ENCODE measurements at regions not wholly inside any gene's neighbourhood (a gene's known extent, or its start where the extent isn't known, plus 50 kb on each side); places are given as distances from the start of the nearest gene placed in this dataset.
"Not testable (repeated sequence)": the region's sequence is repeated elsewhere in the genome, so short reads cannot be mapped to it uniquely, and the experiment has no call there.

DNA sequence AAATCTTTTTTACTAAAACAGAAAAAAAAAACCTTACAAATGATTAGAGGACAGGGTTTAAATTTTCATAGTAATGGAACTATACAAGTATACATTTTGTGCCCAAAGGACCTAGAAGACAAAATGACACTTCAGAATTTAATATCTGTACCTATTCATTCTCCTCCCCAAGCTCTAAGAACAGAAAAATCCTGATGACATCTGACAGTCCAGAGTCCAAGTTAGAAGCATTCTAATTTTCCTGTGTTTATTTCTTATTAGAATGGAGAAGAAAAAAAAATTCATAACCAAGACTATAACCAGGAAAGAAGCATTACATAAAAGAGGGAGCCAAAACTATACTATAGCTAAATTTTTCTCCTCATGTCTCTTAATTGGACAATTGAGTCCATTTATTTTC, 138.9 kb upstream of the SLC13A1 start:
- TF ChIP-seq, protein P1, sequence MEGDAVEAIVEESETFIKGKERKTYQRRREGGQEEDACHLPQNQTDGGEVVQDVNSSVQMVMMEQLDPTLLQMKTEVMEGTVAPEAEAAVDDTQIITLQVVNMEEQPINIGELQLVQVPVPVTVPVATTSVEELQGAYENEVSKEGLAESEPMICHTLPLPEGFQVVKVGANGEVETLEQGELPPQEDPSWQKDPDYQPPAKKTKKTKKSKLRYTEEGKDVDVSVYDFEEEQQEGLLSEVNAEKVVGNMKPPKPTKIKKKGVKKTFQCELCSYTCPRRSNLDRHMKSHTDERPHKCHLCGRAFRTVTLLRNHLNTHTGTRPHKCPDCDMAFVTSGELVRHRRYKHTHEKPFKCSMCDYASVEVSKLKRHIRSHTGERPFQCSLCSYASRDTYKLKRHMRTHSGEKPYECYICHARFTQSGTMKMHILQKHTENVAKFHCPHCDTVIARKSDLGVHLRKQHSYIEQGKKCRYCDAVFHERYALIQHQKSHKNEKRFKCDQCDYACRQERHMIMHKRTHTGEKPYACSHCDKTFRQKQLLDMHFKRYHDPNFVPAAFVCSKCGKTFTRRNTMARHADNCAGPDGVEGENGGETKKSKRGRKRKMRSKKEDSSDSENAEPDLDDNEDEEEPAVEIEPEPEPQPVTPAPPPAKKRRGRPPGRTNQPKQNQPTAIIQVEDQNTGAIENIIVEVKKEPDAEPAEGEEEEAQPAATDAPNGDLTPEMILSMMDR (conservative IDR thresholded peaks at IDR 0.05; ENCODE audit: control insufficient read depth, insufficient read depth, low read depth, low read length): no peak
- DNase-seq (ENCODE audit: low read depth): no peak
- no peak overlapping the region for H3K4me3 ChIP-seq (ENCODE audit: control insufficient read depth, low read depth, low read length)

DNA sequence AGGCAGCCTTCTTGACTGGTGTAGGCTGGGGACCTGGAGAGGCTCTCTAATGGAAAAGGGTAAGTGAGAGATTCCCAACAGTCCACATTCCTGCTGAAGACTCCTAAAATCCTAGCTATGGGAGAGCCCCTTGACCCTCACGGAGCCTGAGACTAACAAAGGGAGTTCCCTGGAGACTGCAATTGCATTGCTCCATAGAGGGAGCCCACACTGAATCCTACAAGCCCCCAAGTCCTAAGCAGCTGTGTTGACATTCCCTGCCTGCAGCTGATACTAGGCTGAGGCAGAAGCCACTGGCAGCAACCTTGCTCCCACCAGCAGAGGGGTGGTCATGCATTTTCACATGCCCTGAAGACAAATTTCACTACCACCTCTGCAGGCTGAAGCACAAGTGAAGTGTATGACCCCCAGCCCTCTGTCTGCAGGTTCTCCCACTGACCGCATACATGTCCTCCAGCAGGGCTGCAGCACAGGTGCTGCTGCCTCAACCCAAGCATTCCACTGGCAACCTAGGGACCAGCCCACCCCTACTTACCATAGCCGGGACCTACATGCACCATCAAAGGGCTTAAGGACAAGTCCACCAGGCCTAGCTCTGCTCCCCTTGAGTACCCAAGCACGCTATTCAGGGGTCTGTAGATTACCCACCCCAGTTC, 130.3 kb upstream of the SLC13A1 start:
- no peak for DNase-seq (ENCODE audit: low read depth)
- no peak overlapping the region for H3K4me3 ChIP-seq (ENCODE audit: control insufficient read depth, low read depth, low read length)
- TF ChIP-seq, protein P1 (conservative IDR thresholded peaks at IDR 0.05; ENCODE audit: control insufficient read depth, insufficient read depth, low read depth, low read length): no peak

DNA sequence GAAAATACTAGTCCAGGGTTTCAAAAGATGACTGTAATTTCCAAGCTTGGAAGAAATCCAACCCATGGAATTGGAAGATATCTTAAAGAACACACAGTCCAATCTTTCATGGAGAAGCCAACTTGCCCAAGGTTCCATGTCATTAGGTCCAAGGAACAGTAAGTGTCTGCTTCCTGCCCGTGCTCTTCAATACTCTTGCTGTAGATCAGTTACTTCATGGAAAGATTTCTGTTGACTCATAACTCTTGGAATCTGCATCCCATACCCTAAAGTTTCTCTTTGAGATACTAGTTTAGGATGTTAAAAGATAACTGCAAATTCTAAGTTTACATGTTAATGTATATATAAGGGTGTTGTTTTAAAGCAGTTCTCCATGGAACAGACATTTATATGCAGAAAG, 127.9 kb upstream of the SLC13A1 start:
- DNase-seq (ENCODE audit: low read depth): no peak
- TF ChIP-seq, protein P1 (conservative IDR thresholded peaks at IDR 0.05; ENCODE audit: control insufficient read depth, insufficient read depth, low read depth, low read length): no peak
- no peak overlapping the region for H3K4me3 ChIP-seq (ENCODE audit: control insufficient read depth, low read depth, low read length)

DNA sequence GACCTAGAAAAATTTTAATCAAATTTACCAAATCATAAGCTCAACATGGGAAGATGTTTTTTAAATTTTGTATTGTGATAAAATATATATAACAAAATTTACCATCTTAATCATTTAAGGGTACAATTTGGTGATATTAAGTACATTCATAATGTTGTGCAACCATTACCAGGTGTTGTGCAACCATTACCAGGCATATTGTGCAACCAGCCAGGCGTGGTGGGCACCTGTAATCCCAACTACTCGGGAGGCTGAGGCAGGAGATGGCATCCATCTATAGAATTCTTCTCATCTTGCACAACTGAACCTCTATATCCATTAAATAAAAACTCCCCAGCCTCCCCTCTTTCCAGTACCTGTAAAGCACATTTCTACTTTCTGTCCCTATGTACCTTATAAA, 124.5 kb upstream of the SLC13A1 start:
- TF ChIP-seq, protein P1 (conservative IDR thresholded peaks at IDR 0.05; ENCODE audit: control insufficient read depth, insufficient read depth, low read depth, low read length): no peak
- DNase-seq (ENCODE audit: low read depth): no peak
- H3K4me3 ChIP-seq (ENCODE audit: control insufficient read depth, low read depth, low read length): no peak overlapping the region

DNA sequence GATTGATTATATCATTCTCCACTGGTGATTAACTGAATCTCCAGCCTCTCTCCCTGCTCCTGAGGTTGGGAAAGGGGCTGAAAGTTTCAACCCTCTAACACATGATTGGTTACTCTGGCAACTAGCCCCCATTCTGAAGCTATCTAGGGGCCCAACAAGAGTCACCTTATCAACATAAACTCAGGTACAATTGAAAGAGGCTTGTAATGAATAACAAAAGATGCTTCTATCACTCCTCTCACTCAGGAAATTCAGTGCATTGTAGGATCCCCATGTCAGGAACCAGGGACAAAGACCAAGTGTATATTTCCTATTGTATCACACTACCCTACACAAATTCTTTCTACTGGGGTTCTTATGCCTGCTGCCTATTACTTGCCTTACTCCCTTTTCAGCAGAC, 123.9 kb upstream of the SLC13A1 start:
- H3K4me3 ChIP-seq (ENCODE audit: control insufficient read depth, low read depth, low read length): no peak overlapping the region
- TF ChIP-seq, protein P1 (conservative IDR thresholded peaks at IDR 0.05; ENCODE audit: control insufficient read depth, insufficient read depth, low read depth, low read length): no peak
- DNase-seq (ENCODE audit: low read depth): no peak

DNA sequence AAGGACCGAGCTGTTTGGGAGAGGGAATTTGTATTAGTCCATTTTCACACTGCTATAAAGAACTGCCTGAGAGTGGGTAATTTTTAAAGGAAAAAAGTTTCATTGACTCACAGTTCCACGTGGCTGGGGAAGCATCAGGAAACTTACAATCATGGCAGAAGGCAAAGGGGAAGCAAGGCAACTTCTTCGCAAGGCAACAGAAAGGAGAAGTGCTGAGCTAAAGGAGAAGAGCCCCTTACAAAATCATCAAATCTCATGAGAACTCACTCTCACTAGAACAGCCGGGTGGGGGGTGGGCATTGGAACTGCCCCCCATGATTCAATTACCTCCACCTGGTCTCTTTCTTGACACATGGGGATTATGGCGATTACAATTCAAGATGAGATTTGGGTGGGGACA, 121.8 kb upstream of the SLC13A1 start:
- not testable (repeated sequence) for H3K4me3 ChIP-seq (ENCODE audit: control insufficient read depth, low read depth, low read length); DNase-seq (ENCODE audit: low read depth)

DNA sequence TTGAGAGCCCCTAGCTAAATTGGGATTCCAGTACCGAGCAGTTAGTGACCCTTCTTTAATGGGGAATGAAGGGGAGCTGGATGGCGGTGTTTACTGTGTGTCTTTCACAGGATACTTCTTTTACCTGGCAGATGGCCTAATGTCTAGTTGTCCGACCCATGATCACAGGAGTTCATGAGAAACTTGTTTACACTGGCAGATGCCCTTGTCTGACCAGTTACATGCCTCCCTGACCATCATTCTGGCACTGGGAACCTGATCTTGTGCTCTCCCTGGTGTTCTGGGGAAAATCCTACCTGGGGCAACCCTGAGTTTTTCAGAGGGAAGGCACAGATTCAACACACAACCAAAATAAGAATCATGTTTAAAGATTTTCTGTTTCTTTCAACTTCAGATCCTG, 120.1 kb upstream of the SLC13A1 start:
- H3K4me3 ChIP-seq (ENCODE audit: control insufficient read depth, low read depth, low read length): no peak overlapping the region
- TF ChIP-seq, protein P1 (conservative IDR thresholded peaks at IDR 0.05; ENCODE audit: control insufficient read depth, insufficient read depth, low read depth, low read length): no peak
- DNase-seq (ENCODE audit: low read depth): no peak
